GM19467 (cell line): ENCODE measurements at regions not wholly inside any gene's neighbourhood (a gene's known extent, or its start where the extent isn't known, plus 50 kb on each side); places are given as distances from the start of the nearest gene placed in this dataset.

Experiments used
- ATAC-seq: cut with Tn5 transposase; IDR thresholded peaks from one replicate; pipeline ENCODE4 v1.9.1; 2021; ENCODE audit warnings: mild to moderate bottlenecking, moderate library complexity; ENCODE audit not compliant: unreplicated experiment

GRCh38 chr13:39965309-39965708, 309.8 kb downstream of the COG6 start:
- no peak for ATAC-seq

GRCh38 chr13:39967199-39967959, 311.9 kb downstream of the COG6 start:
- ATAC-seq, result no peak

DNA sequence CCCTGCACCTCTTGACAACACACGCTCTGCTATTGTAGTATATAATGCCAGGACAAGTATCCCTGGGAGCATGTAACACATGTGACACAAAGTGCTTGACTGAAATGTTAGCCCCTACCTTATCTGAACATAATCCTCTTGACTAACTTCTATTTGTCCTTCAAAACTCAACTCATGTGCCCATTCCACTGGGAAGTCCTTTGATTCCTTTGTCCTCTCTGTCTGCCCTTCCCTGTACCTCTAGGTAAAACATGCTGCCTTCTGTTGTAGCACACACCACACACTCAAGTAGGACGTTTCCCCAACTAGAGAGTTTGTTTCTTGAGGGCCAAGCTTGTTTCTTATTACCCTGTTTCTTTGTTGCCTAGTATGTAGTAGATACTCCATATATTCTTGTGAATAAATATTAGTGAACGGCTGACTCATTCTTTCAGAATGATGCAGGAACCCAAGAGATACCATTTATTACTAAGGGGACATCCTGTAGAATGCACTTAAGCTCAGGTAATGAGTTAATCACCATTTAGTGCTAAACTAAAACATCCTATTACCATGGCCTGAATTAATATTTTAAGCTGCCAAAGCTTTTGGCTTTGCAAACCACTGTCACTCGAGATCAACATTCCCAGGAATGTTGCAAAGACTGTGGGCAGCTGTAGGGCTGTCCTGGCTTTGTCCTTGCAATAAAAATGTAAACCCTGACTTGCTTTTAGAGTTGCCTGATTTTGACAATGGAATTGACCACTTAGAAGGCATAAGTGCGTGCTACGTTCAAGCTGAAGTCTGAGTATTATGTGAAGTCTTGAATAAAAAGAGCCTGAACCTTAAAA, 313.4 kb downstream of the COG6 start:
- no peak for ATAC-seq

- no peak for ATAC-seq
Observed at GRCh38 chr13:39970177-39970846, 314.9 kb downstream of the COG6 start.

GRCh38 chr13:39971526-39971925, 316.1 kb downstream of the COG6 start:
- ATAC-seq, result no peak

DNA sequence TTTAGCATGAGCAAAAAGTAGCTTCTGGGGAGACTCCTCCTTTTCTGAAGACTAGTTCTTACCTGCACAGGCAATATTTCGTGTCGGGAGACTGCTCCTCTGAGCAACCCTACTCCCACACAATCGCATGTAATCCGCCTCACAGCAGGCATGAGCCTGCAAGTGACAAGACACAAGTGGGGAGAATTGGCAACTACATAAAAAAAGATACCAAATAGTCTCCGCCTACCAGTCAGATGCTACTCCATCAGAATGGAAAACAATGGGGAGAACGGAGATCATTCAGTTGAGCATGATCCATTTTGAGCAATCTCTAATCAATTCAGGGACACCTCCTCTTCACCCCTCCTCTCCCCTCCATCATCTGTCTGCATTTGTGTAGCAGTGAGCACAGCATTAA, 321.0 kb downstream of the COG6 start:
- ATAC-seq, result no peak

- ATAC-seq, result no peak
Observed at GRCh38 chr13:39981056-39981455, 325.6 kb downstream of the COG6 start.

- ATAC-seq, result no peak
Observed at GRCh38 chr13:39982745-39983144, 327.3 kb downstream of the COG6 start.

DNA sequence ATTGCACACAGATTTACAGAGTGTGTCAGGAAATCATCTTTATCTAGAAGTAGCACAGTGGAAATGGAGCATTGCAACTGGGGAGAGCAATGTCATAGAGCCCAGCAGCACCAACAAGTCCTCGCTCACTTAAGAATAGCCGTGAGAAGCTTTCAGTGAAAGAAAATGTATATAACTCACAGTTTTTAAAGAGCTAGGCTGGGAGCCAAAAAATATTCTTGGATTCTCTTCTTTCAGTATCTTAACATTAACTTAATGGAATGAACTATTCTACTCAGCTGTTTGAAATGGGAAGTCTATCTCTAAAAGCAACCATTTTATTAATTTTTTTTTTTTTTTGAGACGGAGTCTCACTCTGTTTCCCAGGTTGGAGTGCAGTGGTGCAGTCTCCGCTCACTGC, 329.6 kb downstream of the COG6 start:
- ATAC-seq, result no peak

- no peak for ATAC-seq
Observed at GRCh38 chr13:39988351-39988750, 332.9 kb downstream of the COG6 start.

DNA sequence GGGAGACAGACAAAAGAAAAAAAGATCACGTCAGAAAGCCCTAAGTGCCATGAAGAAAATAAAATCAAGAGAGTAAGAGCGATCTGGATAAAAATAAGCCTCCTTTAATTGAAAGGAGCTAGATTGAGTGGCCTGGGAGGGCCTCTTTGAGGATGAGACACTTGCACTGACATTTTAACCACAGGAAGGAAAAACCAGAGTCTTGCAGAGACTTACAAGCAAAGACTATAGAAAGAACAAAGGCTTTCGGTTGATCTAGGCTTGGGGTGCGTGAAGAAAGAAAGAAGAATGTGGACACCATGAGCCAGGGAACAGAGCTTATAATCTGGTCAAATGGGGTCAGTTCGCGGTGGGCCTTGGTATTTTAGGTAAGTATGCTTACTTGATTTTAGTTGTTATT, 342.7 kb downstream of the COG6 start:
- ATAC-seq, result no peak

- ATAC-seq, result no peak
Observed at GRCh38 chr13:40002016-40002415, 346.6 kb downstream of the COG6 start.

DNA sequence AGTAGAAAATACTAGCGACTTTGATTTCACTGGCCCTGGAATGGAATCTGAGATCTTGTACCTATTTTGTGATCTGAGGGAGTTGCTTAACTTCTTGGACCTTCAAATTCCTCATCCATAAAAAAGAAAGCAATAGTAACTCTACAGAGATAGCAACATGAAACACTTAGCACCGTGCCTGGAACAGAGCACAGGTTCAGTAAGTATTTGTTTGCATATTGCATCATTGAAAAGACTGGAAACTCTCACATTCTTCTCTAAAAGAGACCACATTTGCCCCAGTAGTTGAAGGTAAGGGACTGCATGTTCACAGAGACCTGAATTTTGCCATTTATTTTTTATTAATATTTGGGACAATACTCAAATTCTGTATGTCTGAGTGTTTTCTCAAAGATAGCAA, 358.1 kb downstream of the COG6 start:
- no peak for ATAC-seq

DNA sequence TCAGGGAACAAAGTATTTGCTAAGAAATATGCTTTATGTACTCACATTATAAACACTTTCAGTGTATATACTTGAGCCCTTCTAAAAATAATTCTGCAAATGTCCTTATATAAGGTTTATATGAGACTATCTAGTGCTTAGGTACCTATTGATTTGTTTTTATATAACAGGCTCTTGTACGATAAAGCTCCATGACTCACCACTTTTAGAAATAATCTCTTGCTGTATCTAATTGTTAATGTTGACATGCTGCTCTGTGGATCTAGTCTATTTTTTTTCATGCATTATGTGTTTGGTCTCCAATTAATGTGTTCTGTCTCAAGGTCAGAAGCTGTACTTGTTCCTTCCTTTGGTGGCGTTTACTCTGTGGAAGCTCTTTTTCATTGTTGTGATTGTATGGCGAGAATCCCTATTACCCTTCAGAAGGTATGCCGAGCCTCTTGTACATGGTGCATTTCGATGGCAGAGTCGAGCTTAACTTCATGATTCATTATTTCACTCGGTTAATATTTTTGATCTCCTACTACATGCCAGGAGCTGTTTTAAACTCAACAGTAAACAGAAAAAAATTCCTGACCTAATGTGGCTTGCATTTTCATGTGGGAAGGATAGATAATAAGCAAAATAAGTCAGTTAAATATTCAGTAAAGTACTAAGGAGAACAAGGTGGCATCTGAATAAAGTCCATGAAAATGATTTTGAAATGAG, 361.6 kb downstream of the COG6 start:
- ATAC-seq, result no peak

GRCh38 chr13:40017662-40018262, 362.3 kb downstream of the COG6 start:
- no peak for ATAC-seq

DNA sequence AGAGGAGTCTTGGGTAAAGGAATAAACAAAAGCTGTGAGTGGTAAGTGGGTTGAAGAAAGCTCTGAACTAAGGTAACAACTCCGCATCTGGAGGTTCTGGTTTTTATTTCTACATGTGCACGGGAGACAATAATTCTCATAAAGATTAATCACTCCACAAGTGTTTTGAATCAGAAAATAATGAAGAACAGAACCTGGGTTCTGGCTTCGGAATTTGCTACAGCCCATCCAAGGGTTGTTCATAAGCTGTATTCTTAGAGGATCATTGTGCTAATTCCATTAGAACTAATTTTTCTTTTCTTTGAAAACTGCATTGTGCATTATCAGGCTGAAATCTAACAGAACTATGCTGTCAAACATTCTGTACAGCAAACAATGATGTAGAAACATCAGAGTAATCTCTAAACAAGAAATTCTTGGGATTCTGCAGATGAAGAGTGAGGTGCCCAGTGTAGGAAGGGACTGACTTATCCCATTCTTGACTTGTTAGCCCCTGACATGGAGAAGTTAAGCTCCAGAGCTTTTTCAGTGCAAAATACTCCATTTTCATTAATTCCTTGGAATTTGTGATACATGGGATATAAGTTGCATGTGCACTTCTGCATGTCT, 368.2 kb downstream of the COG6 start:
- ATAC-seq, result no peak

- ATAC-seq, result no peak
Observed at GRCh38 chr13:40024204-40024966, 368.9 kb downstream of the COG6 start.

DNA sequence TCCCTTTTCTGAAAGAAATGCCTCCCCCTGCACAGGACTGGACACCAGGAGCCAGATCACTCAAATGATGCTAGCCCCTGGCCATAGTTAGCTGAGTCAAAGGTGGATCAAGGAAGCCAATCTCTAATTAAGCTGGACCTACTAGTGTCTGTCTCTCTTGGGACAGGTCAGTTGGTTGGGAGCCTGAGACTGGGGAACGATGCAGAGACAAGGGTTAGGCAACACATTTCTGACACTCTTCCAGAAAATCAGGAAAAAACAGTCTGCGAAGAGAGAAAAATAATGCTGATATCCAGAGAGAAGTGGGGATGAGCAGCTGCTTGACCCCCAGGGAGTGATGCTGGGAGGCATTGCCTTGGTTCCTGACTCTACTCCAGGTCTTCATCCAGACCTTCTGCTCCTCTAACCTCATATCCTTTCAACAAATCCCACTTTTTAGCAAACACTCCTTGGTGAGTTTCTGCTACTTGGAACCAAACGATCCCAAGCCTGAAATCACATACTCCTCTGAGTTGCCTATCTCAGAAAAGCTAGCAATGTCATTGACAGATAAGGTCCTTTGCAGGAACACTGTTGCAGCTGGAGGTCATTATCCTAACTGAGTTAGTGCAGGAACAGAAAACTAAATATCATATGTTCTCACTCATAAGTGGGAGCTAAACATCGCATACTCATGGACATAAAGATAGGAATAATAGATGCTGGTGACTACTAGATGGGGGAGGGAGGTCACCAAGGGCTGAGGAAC, 369.7 kb downstream of the COG6 start:
- no peak for ATAC-seq

- ATAC-seq, result peak; percentile 96
Observed at GRCh38 chr13:40026174-40026585, 370.7 kb downstream of the COG6 start.
